ENCODE measurements at regions not wholly inside any gene's neighbourhood (a gene's known extent, or its start where the extent isn't known, plus 50 kb on each side); places are given as distances from the start of the nearest gene placed in this dataset.

- no peak for TF ChIP-seq ZFP30 (CRISPR knock-in tag; IDR thresholded peaks at IDR 0.05)
- no peak for TF ChIP-seq PPARA (CRISPR knock-in tag; IDR thresholded peaks at IDR 0.05; ENCODE audit: borderline replicate concordance)
- no peak for TF ChIP-seq OSR1 (CRISPR knock-in tag; IDR thresholded peaks at IDR 0.05)
- TF ChIP-seq RARB (CRISPR knock-in tag; IDR thresholded peaks at IDR 0.05): no peak
- no peak for TF ChIP-seq ARNTL (CRISPR knock-in tag; IDR thresholded peaks at IDR 0.05; ENCODE audit: borderline replicate concordance, low read depth)
- TF ChIP-seq ZNF70 (CRISPR knock-in tag; IDR thresholded peaks at IDR 0.05): no peak
- TF ChIP-seq SNAI2 (CRISPR knock-in tag; IDR thresholded peaks at IDR 0.05): no peak
- no peak for TF ChIP-seq ZNF8 (CRISPR knock-in tag; IDR thresholded peaks at IDR 0.05)
- no peak for TF ChIP-seq TOX (CRISPR knock-in tag; IDR thresholded peaks at IDR 0.05; ENCODE audit: borderline replicate concordance)
- TF ChIP-seq PATZ1 (CRISPR knock-in tag; IDR thresholded peaks at IDR 0.05; ENCODE audit: borderline replicate concordance): no peak
- TF ChIP-seq CREB5 (CRISPR knock-in tag; IDR thresholded peaks at IDR 0.05; ENCODE audit: low read depth): no peak
- TF ChIP-seq CSDC2 (CRISPR knock-in tag; IDR thresholded peaks at IDR 0.05): no peak
- TF ChIP-seq, protein P1, sequence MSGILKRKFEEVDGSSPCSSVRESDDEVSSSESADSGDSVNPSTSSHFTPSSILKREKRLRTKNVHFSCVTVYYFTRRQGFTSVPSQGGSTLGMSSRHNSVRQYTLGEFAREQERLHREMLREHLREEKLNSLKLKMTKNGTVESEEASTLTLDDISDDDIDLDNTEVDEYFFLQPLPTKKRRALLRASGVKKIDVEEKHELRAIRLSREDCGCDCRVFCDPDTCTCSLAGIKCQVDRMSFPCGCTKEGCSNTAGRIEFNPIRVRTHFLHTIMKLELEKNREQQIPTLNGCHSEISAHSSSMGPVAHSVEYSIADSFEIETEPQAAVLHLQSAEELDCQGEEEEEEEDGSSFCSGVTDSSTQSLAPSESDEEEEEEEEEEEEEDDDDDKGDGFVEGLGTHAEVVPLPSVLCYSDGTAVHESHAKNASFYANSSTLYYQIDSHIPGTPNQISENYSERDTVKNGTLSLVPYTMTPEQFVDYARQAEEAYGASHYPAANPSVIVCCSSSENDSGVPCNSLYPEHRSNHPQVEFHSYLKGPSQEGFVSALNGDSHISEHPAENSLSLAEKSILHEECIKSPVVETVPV (CRISPR knock-in tag; IDR thresholded peaks at IDR 0.05): no peak
- no peak for TF ChIP-seq ZNF565 (CRISPR knock-in tag; conservative IDR thresholded peaks at IDR 0.05; ENCODE audit: low read depth)
- TF ChIP-seq ISL1 (CRISPR knock-in tag; IDR thresholded peaks at IDR 0.05): no peak
- no peak for TF ChIP-seq TSHZ2 (CRISPR knock-in tag; IDR thresholded peaks at IDR 0.05)
- peak; percentile 73 for ATAC-seq
Observed at GRCh38 chr12:83826112-83826511, 1086.5 kb downstream of the SLC6A15 start.

DNA sequence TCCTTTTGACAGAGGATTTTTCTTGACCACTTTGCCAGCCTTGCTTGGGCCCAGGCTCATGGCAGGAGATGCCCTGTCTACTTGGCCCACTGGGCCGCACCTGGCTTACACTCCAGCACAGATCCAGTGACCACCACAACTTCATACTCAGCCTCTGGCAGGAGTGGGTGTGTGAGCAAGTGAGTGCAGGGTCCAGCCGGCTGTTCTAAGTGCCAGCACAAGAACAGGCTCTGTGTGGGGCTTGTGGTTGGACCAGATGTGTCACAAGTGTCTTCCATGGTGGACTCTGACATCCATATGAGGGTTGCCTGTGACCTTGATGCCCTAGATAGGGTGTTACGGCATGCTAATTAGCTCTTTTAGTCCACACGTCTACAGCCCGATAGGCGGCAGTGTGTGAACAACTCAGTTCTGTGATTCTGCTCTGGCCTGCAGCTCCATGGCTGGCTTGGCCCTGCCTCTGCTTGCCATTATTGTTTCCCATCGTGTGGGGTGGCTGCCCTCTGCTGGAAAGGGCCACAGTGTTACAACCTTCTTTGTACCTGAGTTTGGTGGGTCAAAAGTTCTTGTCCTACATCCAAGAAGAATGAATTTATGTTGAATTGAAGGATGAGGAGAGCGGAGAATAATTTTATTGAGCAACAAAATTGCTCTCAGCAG is 1089.1 kb downstream of the SLC6A15 start:
- no peak for TF ChIP-seq ZFP3 (CRISPR knock-in tag; IDR thresholded peaks at IDR 0.05)
- ATAC-seq: peak; percentile 67

DNA sequence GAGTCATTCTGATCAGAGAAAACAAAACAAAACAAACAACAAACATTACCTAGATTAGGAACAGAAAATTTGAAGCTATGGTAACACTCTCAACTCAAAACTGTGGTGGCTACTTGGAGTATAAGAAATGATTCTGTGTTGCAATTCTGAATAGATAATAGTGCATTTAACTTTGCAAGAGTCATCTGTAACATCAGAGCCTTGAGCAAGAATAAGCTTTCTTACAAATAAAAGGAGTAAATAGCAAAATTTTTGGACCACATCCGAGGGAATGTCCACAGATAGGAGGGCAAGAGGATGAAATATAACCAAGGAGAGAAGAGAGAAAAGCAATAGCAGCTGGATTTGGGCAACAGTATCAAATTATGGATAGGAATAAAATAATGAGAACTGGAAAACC is 1090.6 kb downstream of the SLC6A15 start:
- TF ChIP-seq POU6F1 (CRISPR knock-in tag; IDR thresholded peaks at IDR 0.05; ENCODE audit: borderline replicate concordance, low read depth) (no peak), CSDC2 (CRISPR knock-in tag; IDR thresholded peaks at IDR 0.05) (no peak), TCF4 (CRISPR knock-in tag; IDR thresholded peaks at IDR 0.05; ENCODE audit: borderline replicate concordance) (no peak), OSR1 (CRISPR knock-in tag; IDR thresholded peaks at IDR 0.05) (no peak), ESRRG (CRISPR knock-in tag; IDR thresholded peaks at IDR 0.05) (no peak), ZNF565 (CRISPR knock-in tag; conservative IDR thresholded peaks at IDR 0.05; ENCODE audit: low read depth) (no peak), ZNF8 (CRISPR knock-in tag; IDR thresholded peaks at IDR 0.05) (no peak), PATZ1 (CRISPR knock-in tag; IDR thresholded peaks at IDR 0.05; ENCODE audit: borderline replicate concordance) (no peak), ARNTL (CRISPR knock-in tag; IDR thresholded peaks at IDR 0.05; ENCODE audit: borderline replicate concordance, low read depth) (no peak), ISL1 (CRISPR knock-in tag; IDR thresholded peaks at IDR 0.05) (no peak)
- ATAC-seq: no peak

Measured in SK-N-SH treated with all-trans-retinoic acid at 6 μM for 48 hours (cell line).